A549 (cell line): ENCODE measurements at regions not wholly inside any gene's neighbourhood (a gene's known extent, or its start where the extent isn't known, plus 50 kb on each side); places are given as distances from the start of the nearest gene placed in this dataset.

Experiments used
- ATAC-seq, 2 experiments: fragments of 200-7000 bp in 1 of 2; fragments of >200 bp in 1 of 2; cut with Nextera tagmentation in 1 of 2; cut with Tn5 transposase in 1 of 2; 3 replicates each; pipeline versions ENCODE4 v1.8.0 to v1.9.1; 2018 to 2020; ENCODE audit warnings: mild to moderate bottlenecking in 1 of 2, moderate library complexity in 1 of 2
- CTCF ChIA-PET: fragments of 300-600 bp; sonication (Branson Sonifier 250); formaldehyde crosslinking; extraction: SDS; loops from one replicate; lab custom pipeline; 2021; ENCODE audit warnings: antibody characterized with exemption, inconsistent platforms; lab: Yijun Ruan, JAX
- POLR2A ChIA-PET: fragments of 350-600 bp; formaldehyde crosslinking; extraction: SDS; loops from one replicate; lab custom pipeline; 2021; ENCODE audit warnings: antibody characterized with exemption, inconsistent platforms; lab: Yijun Ruan, JAX
- DNase-seq, 2 experiments: peaks; one replicate each; pipeline versions ENCODE4 v3.0.0 to v3.0.0-alpha.2; 2011 to 2016; ENCODE audit warnings: low read depth in 1 of 2, low spot score in 1 of 2
- FAIRE-seq: peaks from 2 replicates; lab custom pipeline; 2011; peaks lifted over from hg19 to GRCh38; lab: Jason Lieb, UNC
- H3K27ac ChIP-seq, 2 experiments: fragments of >200 bp; sonication (Bioruptor Twin); formaldehyde crosslinking; 3 replicates each; pipeline ENCODE4 v1.5.1; 2016 to 2017
- H3K4me1 ChIP-seq: fragments of >200 bp; sonication (Bioruptor Twin); formaldehyde crosslinking; 3 replicates; pipeline ENCODE4 v1.6.1; 2016
- H3K4me2 ChIP-seq: fragments of >200 bp; sonication (Bioruptor Twin); formaldehyde crosslinking; 3 replicates; pipeline ENCODE4 v1.6.1; 2016
- H3K4me3 ChIP-seq: fragments of >200 bp; sonication (Bioruptor Twin); formaldehyde crosslinking; 3 replicates; pipeline ENCODE4 v1.5.1; 2016
- H3K9me3 ChIP-seq: fragments of >200 bp; sonication (Bioruptor Twin); formaldehyde crosslinking; 3 replicates; pipeline ENCODE4 v1.6.1; 2016
- BCL3 ChIP-seq: fragments of >200 bp; sonication (Bioruptor Twin); formaldehyde crosslinking; IDR thresholded peaks from 3 replicates; pipeline ENCODE4 v1.6.1; 2016
- BHLHE40 ChIP-seq: IDR thresholded peaks from 2 replicates; pipeline ENCODE4 v1.6.1; 2012; ENCODE audit warnings: low read depth, low read length, inconsistent platforms
- ELK1 ChIP-seq: fragments of 150-350 bp; IDR thresholded peaks from 2 replicates; pipeline ENCODE4 v1.6.1; 2014; ENCODE audit warnings: low read depth, mild to moderate bottlenecking, low read length
- EP300 ChIP-seq, 2 experiments: fragments of >200 bp; sonication (Bioruptor Twin); formaldehyde crosslinking; IDR thresholded peaks; 2 replicates in 1 of 2; 3 replicates in 1 of 2; pipeline ENCODE4 v1.6.1; 2016 to 2017
- ESRRA ChIP-seq: fragments of 150-350 bp; IDR thresholded peaks from 2 replicates; pipeline ENCODE4 v1.6.1; 2014; ENCODE audit warnings: mild to moderate bottlenecking, low read length, borderline replicate concordance
- FOXS1 ChIP-seq: fragments of 250-450 bp; sonication (Bioruptor Pico); IDR thresholded peaks from 2 replicates; pipeline ENCODE4 v1.5.0; 2020; ENCODE audit warnings: mild to moderate bottlenecking, moderate library complexity
- HOXA7 ChIP-seq: fragments of 250-450 bp; sonication (Bioruptor Pico); IDR thresholded peaks from 2 replicates; pipeline ENCODE4 v1.5.0; 2020; ENCODE audit warnings: mild to moderate bottlenecking, moderate library complexity
- NFE2L2 ChIP-seq: fragments of 150-350 bp; conservative IDR thresholded peaks from 2 replicates; pipeline ENCODE4 v1.6.1; 2014; ENCODE audit warnings: low read length
- POLR2A ChIP-seq: IDR thresholded peaks from 2 replicates; pipeline ENCODE4 v1.6.1; 2012; ENCODE audit warnings: mild to moderate bottlenecking, low read length
- POLR2AphosphoS2 ChIP-seq: conservative IDR thresholded peaks from 2 replicates; pipeline ENCODE4 v1.6.1; 2012; ENCODE audit warnings: low read length, improper control_type of control experiment, inconsistent platforms
- RFX5 ChIP-seq: fragments of 450-650 bp; IDR thresholded peaks from 2 replicates; pipeline ENCODE4 v1.7.1; 2014; ENCODE audit warnings: antibody characterized with exemption, mild to moderate bottlenecking, moderate library complexity
- ZC3H11A ChIP-seq: fragments of 450-650 bp; IDR thresholded peaks from 2 replicates; pipeline ENCODE4 v1.6.1; 2014; ENCODE audit warnings: antibody characterized with exemption, mild to moderate bottlenecking
- ZFP36 ChIP-seq: fragments of 450-650 bp; IDR thresholded peaks from 2 replicates; pipeline ENCODE4 v1.6.1; 2014; ENCODE audit warnings: borderline replicate concordance; ENCODE audit not compliant: partially characterized antibody
- ZNF302 ChIP-seq: fragments of 250-450 bp; sonication (Bioruptor Pico); IDR thresholded peaks from 2 replicates; pipeline ENCODE4 v1.9.0; 2021; ENCODE audit warnings: inconsistent platforms, mild to moderate bottlenecking, moderate library complexity
- WGBS: methylation state at CpG from one replicate; pipeline ENCODE4 v1.1.6; 2017; ENCODE audit errors: missing lambda C conversion rate; 5-methylcytosine and 5-hydroxymethylcytosine counted together
- TF ChIP-seq, protein P1 (sequence below): fragments of 250-450 bp; sonication (Bioruptor Pico); IDR thresholded peaks from 2 replicates; pipeline ENCODE4 v1.5.0; 2021; ENCODE audit warnings: mild to moderate bottlenecking, moderate library complexity, borderline replicate concordance
- TF ChIP-seq, protein P2 (sequence below): IDR thresholded peaks from 2 replicates; pipeline ENCODE4 v1.6.1; 2012

- POLR2A ChIA-PET = no interaction called here
- TF ChIP-seq ZFP36 = no peak
- TF ChIP-seq, protein P1, sequence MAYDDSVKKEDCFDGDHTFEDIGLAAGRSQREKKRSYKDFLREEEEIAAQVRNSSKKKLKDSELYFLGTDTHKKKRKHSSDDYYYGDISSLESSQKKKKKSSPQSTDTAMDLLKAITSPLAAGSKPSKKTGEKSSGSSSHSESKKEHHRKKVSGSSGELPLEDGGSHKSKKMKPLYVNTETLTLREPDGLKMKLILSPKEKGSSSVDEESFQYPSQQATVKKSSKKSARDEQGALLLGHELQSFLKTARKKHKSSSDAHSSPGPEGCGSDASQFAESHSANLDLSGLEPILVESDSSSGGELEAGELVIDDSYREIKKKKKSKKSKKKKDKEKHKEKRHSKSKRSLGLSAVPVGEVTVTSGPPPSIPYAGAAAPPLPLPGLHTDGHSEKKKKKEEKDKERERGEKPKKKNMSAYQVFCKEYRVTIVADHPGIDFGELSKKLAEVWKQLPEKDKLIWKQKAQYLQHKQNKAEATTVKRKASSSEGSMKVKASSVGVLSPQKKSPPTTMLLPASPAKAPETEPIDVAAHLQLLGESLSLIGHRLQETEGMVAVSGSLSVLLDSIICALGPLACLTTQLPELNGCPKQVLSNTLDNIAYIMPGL = no peak
- TF ChIP-seq POLR2AphosphoS2 = no peak
- TF ChIP-seq ESRRA = no peak
- H3K4me1 ChIP-seq = no peaks in the 10 kb centered on the region
- H3K27ac ChIP-seq = no peak overlapping the region
- ATAC-seq = no peak
- DNase-seq = no peak
- H3K4me3 ChIP-seq = no peak overlapping the region
- H3K4me2 ChIP-seq = no peak overlapping the region
- no peak for FAIRE-seq
- CTCF ChIA-PET = no interaction called here
- no peaks in the 10 kb centered on the region for H3K9me3 ChIP-seq
Observed at GRCh38 chr5:112637343-112637742, 100.3 kb upstream of the APC start.

DNA sequence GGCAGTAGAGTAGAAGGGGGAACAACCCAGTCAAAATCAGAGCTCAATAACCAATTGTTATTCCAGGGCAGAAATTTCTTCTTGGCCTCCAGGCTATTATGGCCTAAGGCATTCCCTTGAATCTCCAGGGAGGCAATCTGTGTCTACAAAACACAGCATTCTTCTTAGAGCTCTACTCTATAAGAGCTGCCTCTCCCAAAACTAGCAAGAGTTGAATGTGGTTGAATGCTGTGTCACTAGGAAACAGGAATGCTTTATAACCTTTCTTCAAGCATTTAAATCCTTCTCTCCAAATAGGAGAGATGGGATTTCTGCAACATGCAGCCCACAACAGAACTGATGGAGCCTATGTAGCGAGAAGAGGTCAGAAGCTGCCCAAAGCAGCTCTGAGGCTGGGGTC, 97.1 kb upstream of the APC start:
- no peak overlapping the region for H3K27ac ChIP-seq
- CTCF ChIA-PET = no interaction called here
- no peak for ATAC-seq
- FAIRE-seq = no peak
- H3K4me3 ChIP-seq = no peak overlapping the region
- TF ChIP-seq BCL3 (no peak), POLR2AphosphoS2 (no peak), BHLHE40 (no peak), ZNF302 (CRISPR knock-in tag) (no peak)
- POLR2A ChIA-PET = no interaction called here
- DNase-seq = no peak
- no peaks in the 10 kb centered on the region for H3K9me3 ChIP-seq
- no peaks in the 10 kb centered on the region for H3K4me1 ChIP-seq
- WGBS = 47% methylated on average over 1 of the region's 1 CpG
- H3K4me2 ChIP-seq = no peak overlapping the region

DNA sequence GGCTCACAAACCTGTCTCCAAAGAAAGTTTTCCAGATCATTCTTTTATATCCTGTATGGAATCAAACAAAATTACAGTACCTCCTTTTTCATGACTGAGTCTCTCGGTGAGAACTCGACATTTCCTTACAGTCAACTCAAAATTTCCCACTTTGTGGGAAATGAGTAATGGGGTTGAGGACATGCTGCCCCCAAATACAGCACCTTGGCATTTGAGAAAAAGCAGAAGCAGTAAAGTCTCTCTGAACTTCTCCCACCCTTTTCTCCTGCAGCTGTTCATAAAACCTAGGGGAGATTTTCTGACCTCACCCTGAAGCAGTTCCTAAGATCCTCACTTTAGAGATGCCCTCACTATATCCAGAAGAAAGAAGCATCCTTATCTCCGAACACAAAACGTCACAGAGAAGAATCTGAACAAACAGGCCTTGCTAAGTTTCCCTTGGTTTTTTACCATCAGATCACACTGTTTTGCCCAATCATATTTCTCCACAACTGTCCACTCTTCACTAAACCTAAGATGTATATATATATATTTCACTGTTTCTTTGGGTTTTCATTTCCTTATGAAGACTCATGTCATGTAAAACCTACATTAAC, 96.1 kb upstream of the APC start:
- CTCF ChIA-PET = no interaction called here
- Histone ChIP-seq H3K27ac (no peak overlapping the region), H3K4me1 (no peaks in the 10 kb centered on the region), H3K4me2 (no peak overlapping the region)
- ATAC-seq = no peak
- 45% methylated on average over 4 of the region's 4 CpGs for WGBS
- DNase-seq = no peak
- TF ChIP-seq ZFP36 (no peak), EP300 (IDR thresholded peaks at IDR 0.05) (no peak), POLR2AphosphoS2 (no peak), POLR2A (no peak), NFE2L2 (no peak)
- TF ChIP-seq, protein P2, sequence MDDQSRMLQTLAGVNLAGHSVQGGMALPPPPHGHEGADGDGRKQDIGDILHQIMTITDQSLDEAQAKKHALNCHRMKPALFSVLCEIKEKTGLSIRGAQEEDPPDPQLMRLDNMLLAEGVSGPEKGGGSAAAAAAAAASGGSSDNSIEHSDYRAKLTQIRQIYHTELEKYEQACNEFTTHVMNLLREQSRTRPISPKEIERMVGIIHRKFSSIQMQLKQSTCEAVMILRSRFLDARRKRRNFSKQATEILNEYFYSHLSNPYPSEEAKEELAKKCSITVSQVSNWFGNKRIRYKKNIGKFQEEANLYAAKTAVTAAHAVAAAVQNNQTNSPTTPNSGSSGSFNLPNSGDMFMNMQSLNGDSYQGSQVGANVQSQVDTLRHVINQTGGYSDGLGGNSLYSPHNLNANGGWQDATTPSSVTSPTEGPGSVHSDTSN = no peak
- TF ChIP-seq, all 56 proteins: peak for 0
- no peak for FAIRE-seq
- no peak overlapping the region for H3K4me3 ChIP-seq
- H3K9me3 ChIP-seq = no peaks in the 10 kb centered on the region
- POLR2A ChIA-PET = no interaction called here

DNA sequence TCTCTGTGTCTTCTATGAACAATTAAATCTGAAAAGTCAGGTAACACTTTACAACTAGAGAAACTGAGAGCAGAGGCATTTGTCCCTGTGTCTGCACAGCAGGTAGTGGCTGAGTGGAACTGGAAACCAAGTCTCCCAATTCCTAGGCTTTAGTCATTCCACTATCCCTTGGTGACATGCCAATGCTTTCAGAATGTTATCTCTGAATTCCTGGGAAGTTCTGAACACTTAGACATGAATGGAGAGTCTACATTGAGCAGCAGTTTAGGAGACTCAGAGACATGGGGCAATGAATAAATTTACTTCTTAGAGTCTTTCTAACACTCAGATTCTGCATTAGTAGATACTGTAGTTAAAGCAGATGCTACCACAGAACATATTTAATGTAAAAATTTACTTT, 94.8 kb upstream of the APC start:
- FAIRE-seq = no peak
- H3K27ac ChIP-seq = no peak overlapping the region
- ChIA-PET CTCF (no interaction called here), POLR2A (no interaction called here)
- TF ChIP-seq ZC3H11A = no peak
- no peak for TF ChIP-seq RFX5
- TF ChIP-seq HOXA7 (CRISPR knock-in tag) = no peak
- no peak for TF ChIP-seq FOXS1 (CRISPR knock-in tag)
- TF ChIP-seq ESRRA = no peak
- no peak for TF ChIP-seq ELK1
- no peaks in the 10 kb centered on the region for H3K9me3 ChIP-seq
- no peak for DNase-seq
- ATAC-seq = no peak
- H3K4me2 ChIP-seq = no peak overlapping the region
- H3K4me3 ChIP-seq = no peak overlapping the region
- H3K4me1 ChIP-seq = no peaks in the 10 kb centered on the region
